Osteoblast (primary cell): ENCODE measurements at regions not wholly inside any gene's neighbourhood (a gene's known extent, or its start where the extent isn't known, plus 50 kb on each side); places are given as distances from the start of the nearest gene placed in this dataset.

ENCODE experiments used
- DNase-seq: peaks from one replicate; pipeline ENCODE4 v3.0.0; 2011; ENCODE audit warnings: low spot score, mixed read lengths; ENCODE audit not compliant: insufficient read length; ENCODE audit errors: missing footprints
- H2AFZ ChIP-seq: 2 replicates; pipeline ENCODE4 v1.6.0; 2011; ENCODE audit warnings: mild to moderate bottlenecking, low read length
- H3K27ac ChIP-seq: 2 replicates; pipeline ENCODE4 v1.5.1; 2011; ENCODE audit warnings: mild to moderate bottlenecking, low read depth, low read length, moderate library complexity
- H3K27me3 ChIP-seq: 2 replicates; pipeline ENCODE4 v1.6.0; 2012; ENCODE audit warnings: mild to moderate bottlenecking, control low read depth, inconsistent platforms, low read length, moderate library complexity; ENCODE audit not compliant: insufficient read depth
- H3K36me3 ChIP-seq: 2 replicates; pipeline ENCODE4 v1.5.1; 2011; ENCODE audit warnings: mild to moderate bottlenecking, low read length, control low read depth, moderate library complexity; ENCODE audit not compliant: insufficient read depth
- H3K4me1 ChIP-seq: 2 replicates; pipeline ENCODE4 v1.5.1; 2011; ENCODE audit warnings: mild to moderate bottlenecking, low read length, control low read depth, moderate library complexity; ENCODE audit not compliant: insufficient read depth
- H3K4me2 ChIP-seq: 2 replicates; pipeline ENCODE4 v1.6.0; 2011; ENCODE audit warnings: mild to moderate bottlenecking, low read length; ENCODE audit not compliant: insufficient read depth
- H3K4me3 ChIP-seq: fragments of 200-600 bp; sonication (generic); 3 replicates; pipeline ENCODE4 v1.5.1; 2012; ENCODE audit warnings: mild to moderate bottlenecking, low read length, inconsistent platforms; ENCODE audit not compliant: insufficient read depth
- H3K79me2 ChIP-seq: 2 replicates; pipeline ENCODE4 v1.6.0; 2012; ENCODE audit warnings: mild to moderate bottlenecking, low read length, control low read depth, inconsistent platforms; ENCODE audit not compliant: insufficient read depth
- H3K9me3 ChIP-seq: 2 replicates; pipeline ENCODE4 v1.5.1; 2011; ENCODE audit warnings: low read depth, low read length, control low read depth
- H4K20me1 ChIP-seq: 2 replicates; pipeline ENCODE4 v1.6.0; 2012; ENCODE audit warnings: mild to moderate bottlenecking, low read length, control low read depth; ENCODE audit not compliant: insufficient read depth
- CTCF ChIP-seq: IDR thresholded peaks from 2 replicates; pipeline ENCODE4 v1.5.1; 2011; ENCODE audit warnings: mild to moderate bottlenecking, low read depth, low read length, moderate library complexity; ENCODE audit errors: extremely low read depth

- H3K4me1 ChIP-seq: no peaks in the 10 kb centered on the region
- H3K79me2 ChIP-seq: no peaks in the 10 kb centered on the region
- TF ChIP-seq CTCF: no peak
- no peak overlapping the region for H2AFZ ChIP-seq
- no peak for DNase-seq
- no peaks in the 10 kb centered on the region for H4K20me1 ChIP-seq
- H3K27me3 ChIP-seq: no peaks in the 10 kb centered on the region
- H3K4me3 ChIP-seq: no peak overlapping the region
- no peak overlapping the region for H3K27ac ChIP-seq
- no peaks in the 10 kb centered on the region for H3K9me3 ChIP-seq
- no peak overlapping the region for H3K4me2 ChIP-seq
- no peaks in the 10 kb centered on the region for H3K36me3 ChIP-seq
These were observed 300.8 kb downstream of the GPD2 start for GRCh38 chr2:156736950-156737349.

- no peak overlapping the region for H2AFZ ChIP-seq
- DNase-seq: no peak
- H3K36me3 ChIP-seq: no peaks in the 10 kb centered on the region
- no peak for TF ChIP-seq CTCF
- no peaks in the 10 kb centered on the region for H3K79me2 ChIP-seq
- H3K9me3 ChIP-seq: no peaks in the 10 kb centered on the region
- H3K4me1 ChIP-seq: no peaks in the 10 kb centered on the region
- no peaks in the 10 kb centered on the region for H4K20me1 ChIP-seq
- H3K27me3 ChIP-seq: no peaks in the 10 kb centered on the region
- H3K4me2 ChIP-seq: no peak overlapping the region
- H3K27ac ChIP-seq: no peak overlapping the region
- H3K4me3 ChIP-seq: no peak overlapping the region
These were observed 303.1 kb downstream of the GPD2 start for GRCh38 chr2:156739301-156739700.

GRCh38 chr2:156745619-156746018, 309.4 kb downstream of the GPD2 start:
- no peaks in the 10 kb centered on the region for H4K20me1 ChIP-seq
- no peaks in the 10 kb centered on the region for H3K27me3 ChIP-seq
- no peak overlapping the region for H2AFZ ChIP-seq
- H3K79me2 ChIP-seq: no peaks in the 10 kb centered on the region
- H3K27ac ChIP-seq: no peak overlapping the region
- no peak overlapping the region for H3K4me3 ChIP-seq
- H3K4me2 ChIP-seq: no peak overlapping the region
- DNase-seq: no peak
- H3K4me1 ChIP-seq: no peaks in the 10 kb centered on the region
- no peaks in the 10 kb centered on the region for H3K36me3 ChIP-seq
- no peak for TF ChIP-seq CTCF
- no peaks in the 10 kb centered on the region for H3K9me3 ChIP-seq

- Histone ChIP-seq H3K36me3 (no peaks in the 10 kb centered on the region), H3K4me2 (no peak overlapping the region), H2AFZ (no peak overlapping the region), H3K79me2 (no peaks in the 10 kb centered on the region), H3K9me3 (no peaks in the 10 kb centered on the region), H3K4me3 (no peak overlapping the region), H3K4me1 (no peaks in the 10 kb centered on the region), H4K20me1 (no peaks in the 10 kb centered on the region), H3K27ac (no peak overlapping the region), H3K27me3 (no peaks in the 10 kb centered on the region)
- TF ChIP-seq CTCF: no peak
- DNase-seq: peak; percentile 0
These were observed 312.0 kb downstream of the GPD2 start for GRCh38 chr2:156748221-156748620.
